Esophagus squamous epithelium (tissue), 4 donors: ENCODE measurements at regions not wholly inside any gene's neighbourhood (a gene's known extent, or its start where the extent isn't known, plus 50 kb on each side); places are given as distances from the start of the nearest gene placed in this dataset.
"Not testable (repeated sequence)": the region's sequence is repeated elsewhere in the genome, so short reads cannot be mapped to it uniquely, and the experiment has no call there.

Source experiments
- CTCF ChIP-seq, 6 experiments: fragments of 450-650 bp in 4 of 6; fragments of 200-600 bp in 2 of 6; sonication (generic) in 2 of 6; IDR thresholded peaks; one replicate each; pipeline ENCODE4 v1.5.1; 2016 to 2019; ENCODE audit warnings: antibody characterized with exemption in 6 of 6, mild to moderate bottlenecking in 4 of 6, moderate library complexity in 4 of 6
- POLR2A ChIP-seq, 4 donors: fragments of 450-650 bp; IDR thresholded peaks; one replicate each; pipeline ENCODE4 v1.6.1; 2017; ENCODE audit warnings: antibody characterized with exemption in 4 of 4, mild to moderate bottlenecking in 4 of 4, moderate library complexity in 3 of 4

- not testable (repeated sequence) for TF ChIP-seq POLR2A, CTCF (IDR thresholded peaks at IDR 0.05)
Observed at GRCh38 chr3:154902495-154902894, 177.6 kb upstream of the MME start.
